Right renal cortex interstitium (tissue), 3 donors: ENCODE measurements at regions not wholly inside any gene's neighbourhood (a gene's known extent, or its start where the extent isn't known, plus 50 kb on each side); places are given as distances from the start of the nearest gene placed in this dataset.
"Not testable (repeated sequence)": the region's sequence is repeated elsewhere in the genome, so short reads cannot be mapped to it uniquely, and the experiment has no call there.

Experiments used
- DNase-seq, 3 donors: peaks; one replicate each; pipeline ENCODE4 v3.0.0-alpha.2; 2013; ENCODE audit warnings: low read depth in 3 of 3, low spot score in 2 of 3

DNA sequence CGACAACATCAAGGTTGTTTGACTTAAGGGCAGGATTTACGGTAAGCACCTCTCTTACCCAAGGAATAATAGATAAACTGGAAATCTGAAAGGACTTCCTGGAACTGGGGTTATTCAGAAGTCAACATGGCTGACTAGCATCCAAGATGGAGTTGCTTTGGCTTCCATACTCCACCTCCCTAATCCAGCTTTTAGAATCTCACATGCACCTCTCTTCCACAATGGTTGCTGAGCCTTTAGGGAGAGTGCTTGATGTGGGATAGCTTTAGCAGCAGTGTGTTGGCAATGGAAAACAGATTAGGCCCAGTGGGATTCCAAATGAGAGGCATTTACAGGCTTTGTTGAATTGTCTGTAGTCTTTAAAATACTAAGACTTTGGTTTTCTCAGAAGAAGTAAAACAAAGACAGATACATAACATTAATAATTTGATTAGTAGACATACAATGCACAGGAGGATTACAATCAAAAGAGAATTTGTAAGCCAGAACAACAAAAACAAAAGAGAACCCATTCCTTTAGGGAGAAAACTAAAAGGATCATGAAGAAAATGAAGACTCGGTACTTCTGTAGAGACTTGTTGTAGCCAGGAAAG, 222.0 kb downstream of the HS3ST3B1 start:
- no peak for DNase-seq

DNA sequence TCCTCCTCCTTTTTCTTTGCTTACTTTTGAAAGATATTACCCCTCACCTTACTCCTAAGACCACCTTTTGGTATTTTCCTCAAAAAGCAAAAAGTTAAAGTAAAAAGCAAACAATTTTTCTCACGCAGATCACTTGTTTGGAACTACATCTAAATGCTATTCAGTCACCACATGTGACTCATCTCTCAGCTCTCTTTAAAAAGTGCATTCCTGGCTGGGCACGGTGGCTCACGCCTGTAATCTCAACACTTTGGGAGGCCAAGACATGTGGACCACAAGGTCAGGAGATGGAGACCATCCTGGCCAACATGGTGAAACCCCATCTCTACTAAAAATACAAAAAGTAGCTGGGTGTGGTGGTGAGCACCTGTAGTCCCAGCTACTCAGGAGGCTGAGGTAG, 218.0 kb downstream of the HS3ST3B1 start:
- DNase-seq = not testable (repeated sequence)

DNA sequence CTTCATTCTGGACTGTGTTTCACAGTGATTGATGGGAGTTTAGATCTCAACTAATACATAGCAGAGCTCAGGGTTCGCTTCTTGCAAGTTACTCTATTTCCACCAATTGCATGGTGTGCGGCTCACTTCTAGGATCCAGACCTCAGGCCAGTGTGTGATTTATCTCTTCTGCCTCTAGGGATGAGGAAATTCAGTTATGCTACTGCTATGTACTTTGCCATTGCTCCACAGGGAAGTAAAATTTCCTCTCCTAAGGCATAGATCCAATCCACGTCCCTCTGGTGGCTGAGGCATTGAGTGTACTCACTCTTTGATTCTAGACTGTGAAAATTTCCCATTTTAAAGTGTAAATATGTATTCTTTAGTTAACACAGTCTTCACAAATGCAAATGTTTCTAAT, 214.1 kb downstream of the HS3ST3B1 start:
- DNase-seq = no peak

DNA sequence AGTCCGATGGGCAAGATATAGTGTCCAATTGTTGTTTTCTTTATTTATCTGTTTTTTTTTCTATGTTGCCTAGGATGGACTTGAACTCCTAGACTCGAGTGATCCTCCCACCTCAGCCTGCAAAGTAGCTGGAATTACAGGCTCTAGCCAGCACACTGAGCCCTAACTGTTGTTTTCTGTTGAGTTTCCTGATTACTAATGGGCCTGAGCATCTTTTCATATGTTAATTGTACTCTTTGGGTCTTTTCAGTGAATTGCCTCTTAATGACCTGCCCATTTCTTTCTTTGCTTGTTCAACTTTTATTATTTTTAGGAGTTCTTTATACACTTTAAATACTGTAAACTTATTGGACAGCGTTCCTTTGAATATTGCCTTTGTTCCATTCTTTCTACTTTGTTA, 213.0 kb downstream of the HS3ST3B1 start:
- DNase-seq = no peak

DNA sequence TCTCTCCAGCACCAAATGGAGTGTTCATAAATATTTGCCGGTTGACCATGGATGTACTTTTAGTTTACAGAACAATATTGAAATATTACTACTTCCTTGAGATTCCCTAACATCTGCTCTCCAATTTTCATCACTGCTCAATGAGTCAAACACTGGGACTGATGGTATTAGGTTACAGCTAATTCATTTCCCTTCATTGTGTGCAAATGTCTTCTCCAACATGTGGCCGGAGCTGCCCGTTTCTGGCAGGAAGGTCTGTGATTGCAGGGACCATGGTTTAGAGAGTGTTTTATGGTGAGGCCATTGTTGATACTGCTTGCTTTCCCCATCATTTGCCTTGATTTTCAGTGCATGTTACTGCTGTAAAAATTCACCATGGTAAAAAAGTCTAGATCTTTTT, 209.3 kb downstream of the HS3ST3B1 start:
- no peak for DNase-seq

DNA sequence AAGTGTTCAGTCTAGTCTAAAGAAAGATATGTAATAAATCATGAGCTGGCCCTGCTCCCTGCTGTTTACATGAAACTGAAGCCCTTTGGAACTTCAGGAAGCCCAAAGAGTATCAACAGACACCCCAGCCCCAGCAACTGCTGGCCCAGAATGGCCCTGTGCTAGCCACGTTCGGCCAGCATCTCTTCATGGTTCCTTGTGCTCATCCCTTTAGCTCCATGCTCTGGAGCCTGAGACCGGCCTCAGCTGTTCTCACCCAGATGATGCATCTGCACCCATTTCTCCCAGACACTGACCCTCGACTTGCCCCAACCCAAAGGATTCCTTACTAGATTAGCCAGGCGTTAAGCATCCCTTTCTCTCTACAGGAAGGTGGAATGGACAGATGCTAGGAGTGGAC, 207.3 kb downstream of the HS3ST3B1 start:
- no peak for DNase-seq

DNA sequence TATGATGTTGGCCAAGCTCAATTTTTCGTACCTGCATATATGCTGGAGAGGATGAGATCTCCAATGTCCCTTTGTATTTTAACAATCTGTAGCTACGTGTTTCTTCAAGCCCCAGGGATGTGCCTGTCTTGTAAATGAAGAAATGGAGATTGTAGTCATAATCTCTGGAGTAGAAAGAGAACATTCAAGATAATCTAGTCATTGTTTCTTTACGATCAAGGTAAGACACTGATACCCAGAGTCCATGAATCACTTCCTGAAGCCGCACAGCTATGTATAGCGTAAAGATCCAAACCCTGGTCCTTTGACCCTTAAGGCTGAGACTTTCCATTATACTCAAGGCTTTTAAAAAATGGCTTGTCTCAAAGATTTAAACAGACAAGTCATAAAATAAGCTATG, 205.5 kb downstream of the HS3ST3B1 start:
- DNase-seq = no peak

DNA sequence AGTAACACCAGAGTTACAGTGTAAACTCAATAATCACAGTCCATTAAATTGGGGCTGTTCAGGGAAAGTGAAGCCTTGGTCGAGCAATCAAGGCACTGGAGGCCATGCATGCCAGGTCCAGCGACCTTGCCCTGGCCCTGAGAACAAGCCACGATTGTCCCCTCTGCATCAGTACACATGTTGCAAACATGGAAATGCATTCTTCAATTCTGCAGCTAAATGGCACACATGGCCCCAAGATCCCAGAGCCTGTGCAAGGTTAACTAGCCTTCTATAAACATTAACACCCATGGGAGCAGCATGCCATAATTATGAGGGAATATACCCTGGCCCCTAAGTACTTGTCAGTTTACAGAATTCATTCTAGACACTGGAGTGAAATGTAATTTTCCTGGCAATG, 204.7 kb downstream of the HS3ST3B1 start:
- no peak for DNase-seq

DNA sequence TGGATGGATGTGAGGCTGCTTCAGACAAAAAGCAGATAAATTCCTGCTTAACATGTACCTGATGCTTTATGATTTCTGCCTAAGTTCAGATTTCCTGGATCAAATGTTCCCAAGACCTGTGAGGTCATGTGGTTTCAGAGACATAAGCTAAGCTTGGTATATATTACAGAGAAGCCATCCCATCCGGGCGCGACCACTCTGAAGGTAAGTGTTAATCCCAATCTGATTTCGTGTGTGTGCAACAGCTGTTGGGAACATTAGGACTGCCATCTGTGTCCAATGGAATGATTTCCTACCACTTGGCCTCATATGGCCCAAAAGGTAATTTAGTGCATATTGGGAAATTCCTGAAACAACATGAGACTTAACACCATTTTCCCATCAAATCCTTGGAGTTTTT, 199.1 kb downstream of the HS3ST3B1 start:
- DNase-seq = no peak

DNA sequence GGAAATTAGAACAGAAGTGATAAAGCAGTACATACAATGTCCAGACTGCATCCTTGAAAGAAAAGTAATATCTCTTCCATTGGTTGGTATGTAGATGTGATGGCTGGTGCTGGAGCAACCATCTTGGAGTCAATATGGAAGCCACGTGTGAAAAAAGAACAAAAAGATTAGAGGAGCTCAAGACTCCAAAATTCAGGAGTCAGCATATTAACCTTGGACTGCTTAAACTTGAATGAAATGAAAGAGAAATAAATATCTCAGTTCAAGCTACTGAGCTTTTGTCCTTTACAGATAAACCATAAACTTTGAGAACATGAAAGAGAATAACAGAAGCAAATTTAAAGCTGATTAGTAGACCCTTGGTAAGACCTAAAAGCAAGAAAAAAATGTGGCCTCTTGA, 197.9 kb downstream of the HS3ST3B1 start:
- no peak for DNase-seq

DNA sequence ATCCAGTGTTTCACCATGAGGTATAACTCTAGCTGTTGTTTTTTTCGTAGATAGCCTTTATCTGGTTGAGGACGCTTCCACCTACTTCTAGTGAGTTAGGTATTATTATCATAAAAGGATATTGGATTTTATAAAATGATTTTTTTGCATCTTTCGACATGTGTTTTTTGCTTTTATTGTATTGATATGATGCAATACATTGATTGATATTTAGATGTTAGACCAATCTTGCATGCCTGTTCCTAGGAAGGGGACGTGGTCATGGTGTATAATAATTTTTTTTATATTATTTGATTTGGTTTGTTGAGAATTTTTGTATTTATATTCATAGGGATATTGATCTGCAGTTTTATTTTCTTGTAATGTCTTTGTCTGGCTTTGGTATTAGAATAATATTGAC, 193.3 kb downstream of the HS3ST3B1 start:
- no peak for DNase-seq

DNA sequence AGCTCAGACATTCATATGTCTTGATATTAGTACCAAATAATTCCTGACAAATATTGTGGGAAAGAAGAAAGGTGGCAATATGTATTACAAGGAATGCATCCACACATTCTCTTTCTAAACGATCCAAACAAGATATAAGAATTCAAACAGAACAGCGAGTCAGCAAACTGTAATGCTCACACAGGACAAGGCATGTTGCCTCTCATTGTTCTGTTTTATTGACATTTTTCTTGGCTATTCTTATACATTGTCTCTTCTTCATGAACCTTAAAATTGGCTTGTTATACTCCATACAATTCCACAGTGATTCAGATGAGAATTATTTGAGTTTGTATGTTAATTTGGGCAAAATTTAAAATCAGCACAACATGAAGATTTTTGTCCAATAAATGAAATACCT, 189.1 kb downstream of the HS3ST3B1 start:
- DNase-seq = no peak

DNA sequence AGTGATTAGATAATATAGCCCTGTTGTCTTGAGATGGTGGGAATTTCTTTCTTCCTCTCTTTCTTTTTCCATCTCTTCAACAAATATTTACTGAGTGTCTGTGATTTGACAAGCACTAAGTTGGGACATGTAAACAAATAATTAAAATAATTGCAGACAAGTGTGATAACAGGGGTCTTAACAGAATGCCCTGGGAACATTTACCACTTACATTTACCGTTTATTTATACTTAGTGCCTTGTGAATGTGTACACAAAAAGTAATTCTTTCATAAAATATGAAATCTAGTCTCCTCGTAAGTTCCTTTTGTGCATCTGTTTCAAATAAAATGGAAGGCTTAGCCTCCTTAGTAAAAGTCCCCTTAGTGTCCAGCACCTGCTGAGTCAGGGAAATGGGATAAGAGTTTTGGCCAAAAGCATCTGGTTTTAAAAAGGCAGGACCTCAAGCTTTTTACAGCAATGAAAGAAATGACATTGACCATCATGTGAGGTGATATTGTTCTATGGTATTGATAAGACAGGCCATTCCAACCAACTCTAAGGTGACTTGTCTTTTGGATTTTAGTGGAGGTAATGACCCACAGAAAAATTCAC, 188.2 kb downstream of the HS3ST3B1 start:
- no peak for DNase-seq

DNA sequence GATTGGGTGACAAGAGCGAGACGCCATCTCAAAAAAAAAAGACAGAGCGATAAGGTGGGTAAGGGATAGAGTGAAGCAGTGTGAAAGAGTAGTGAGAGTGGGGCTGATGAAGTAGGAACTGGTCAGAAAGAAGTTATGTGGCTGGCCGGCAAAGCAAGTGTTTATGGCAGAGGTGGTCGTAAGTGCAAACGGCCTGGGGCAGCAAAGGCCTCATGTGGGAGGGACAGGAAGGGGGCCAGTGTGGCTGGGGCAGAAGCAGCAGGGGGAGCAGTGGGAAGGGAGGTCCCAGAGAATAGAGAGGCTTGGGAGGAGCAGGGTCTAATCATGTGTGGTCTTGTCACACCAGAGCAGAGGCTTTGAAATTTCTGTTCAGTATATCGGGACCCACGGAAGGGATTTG, 186.2 kb downstream of the HS3ST3B1 start:
- DNase-seq = no peak

DNA sequence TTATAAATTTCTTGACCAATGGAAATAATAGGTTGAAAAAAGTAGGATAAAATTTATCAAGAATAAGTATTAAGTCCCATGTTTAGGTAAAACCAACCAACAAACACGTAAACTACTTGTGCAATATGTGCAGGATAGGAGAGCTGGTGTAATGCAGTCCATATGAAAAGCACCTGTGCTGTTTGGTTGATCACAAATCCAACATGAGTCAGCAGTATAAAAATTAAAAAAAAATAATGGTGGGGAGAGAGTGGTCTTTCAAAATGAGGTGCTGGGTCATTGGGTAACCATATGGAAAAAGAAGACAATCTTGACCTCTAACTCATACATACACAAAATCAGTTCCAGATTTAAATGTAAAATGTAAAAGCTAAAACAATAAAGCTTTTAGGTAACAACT, 181.8 kb downstream of the HS3ST3B1 start:
- DNase-seq = no peak

DNA sequence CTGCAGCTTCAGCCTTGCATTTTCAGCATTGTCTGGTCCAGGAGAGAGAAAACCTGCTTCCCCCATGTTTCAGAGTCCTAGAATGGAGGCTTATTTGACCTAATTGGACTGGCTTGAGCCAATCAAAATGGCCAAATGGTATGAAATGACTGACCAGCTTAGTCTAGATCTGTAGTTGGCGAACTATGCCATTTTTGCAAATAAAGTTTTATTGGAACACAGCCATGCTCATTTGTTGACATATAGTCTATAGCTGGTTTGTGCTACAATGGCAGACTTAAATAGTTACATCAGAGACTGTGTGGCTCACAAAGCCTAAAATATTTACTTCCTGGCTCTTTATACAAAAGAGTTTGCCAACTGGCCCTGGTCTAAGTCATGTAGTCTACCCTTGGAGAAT, 180.8 kb downstream of the HS3ST3B1 start:
- DNase-seq = no peak

DNA sequence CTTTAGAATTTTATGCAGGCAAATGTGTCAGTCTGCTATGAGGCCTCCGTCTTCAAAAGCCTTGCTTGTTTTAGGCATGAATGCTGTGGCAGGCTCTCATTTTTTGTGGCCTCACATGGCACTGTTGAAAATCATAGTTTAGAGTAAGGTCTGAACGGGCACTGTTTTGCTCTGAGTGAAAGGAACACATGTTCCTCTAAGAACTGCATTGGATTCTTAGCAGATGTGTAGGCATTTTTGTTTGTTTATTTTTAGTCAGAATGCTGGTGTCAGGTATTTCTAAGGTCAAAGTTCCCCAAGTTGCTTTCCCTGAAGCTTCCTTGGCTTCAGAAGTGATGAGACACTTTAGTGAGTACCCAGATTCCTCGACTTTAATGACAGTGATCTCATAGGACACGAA, 173.7 kb downstream of the HS3ST3B1 start:
- no peak for DNase-seq

DNA sequence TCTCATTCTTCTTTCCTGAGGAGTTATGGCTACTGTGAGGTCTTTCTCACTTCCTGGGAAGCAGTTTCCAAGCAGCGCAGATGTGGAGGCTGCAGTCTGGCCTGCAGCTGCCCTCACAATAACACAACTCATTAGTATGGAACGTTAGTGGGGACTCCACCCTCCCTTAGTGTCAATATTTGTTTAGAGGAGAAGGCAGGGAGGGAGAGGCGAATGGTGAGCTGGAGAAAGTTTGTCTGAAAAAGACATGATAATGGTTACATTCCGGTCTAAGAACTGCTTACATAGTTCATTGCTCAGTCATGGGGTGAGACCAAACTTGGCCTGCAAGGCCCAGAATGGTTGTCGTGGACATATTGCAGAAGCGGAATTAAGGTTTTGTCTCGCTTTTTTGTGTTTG, 170.2 kb downstream of the HS3ST3B1 start:
- DNase-seq = no peak

DNA sequence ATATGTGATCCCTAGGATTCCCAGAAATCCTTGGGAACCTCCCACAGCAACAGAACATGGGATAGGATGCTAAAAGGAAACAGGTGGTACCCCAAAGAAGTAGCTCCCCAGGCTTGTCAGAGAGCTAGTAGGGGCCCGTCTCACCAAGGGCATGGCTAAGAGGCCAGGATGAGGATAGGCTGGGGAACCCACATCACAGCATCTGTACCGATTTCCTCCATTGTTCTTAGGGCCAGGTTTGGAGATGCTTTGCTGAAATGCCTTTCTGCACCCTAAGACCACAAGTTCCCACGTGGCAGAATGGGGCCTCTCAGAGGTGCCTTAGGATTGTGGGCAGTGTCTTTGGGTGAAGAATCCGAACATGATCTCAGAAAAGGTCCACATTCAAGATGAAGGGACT, 169.5 kb downstream of the HS3ST3B1 start:
- no peak for DNase-seq

DNA sequence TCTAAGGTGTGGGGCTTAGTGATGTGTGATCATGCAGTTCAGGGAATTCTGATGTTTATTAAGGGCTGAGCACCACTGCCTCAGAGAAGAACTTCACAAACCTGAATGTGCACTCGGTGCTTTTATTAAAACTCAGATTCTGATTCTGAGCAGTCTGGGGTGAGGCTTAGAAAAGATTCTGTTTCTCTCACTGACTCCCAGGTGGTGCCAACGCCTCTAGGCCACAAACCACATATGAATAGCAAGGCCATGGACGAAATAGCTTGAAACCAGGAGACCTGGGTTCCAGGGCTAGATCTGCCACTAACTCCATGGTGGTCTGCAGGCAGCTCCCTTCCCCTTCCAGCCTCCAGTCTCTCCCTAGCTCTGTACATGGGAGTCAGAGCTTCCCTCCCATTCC, 169.1 kb downstream of the HS3ST3B1 start:
- no peak for DNase-seq

DNA sequence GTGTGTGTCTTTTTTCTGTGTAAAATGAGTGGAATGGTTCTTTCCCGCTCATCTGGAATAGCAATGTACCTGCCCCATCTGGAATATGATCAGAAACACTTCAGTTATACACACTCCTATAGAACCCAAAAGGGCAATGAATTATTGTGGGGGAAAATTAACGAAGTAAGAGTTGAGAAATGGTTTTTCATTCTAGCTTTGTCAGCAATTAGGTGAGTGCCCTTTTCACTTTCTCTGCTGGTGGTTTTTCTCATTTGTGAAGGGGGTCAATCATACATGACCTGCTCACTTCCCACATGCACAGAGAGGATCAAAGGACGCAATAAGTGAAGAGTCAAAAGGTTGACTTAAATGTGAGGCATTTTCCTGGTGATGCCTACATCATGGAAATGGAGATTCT, 168.0 kb downstream of the HS3ST3B1 start:
- no peak for DNase-seq

DNA sequence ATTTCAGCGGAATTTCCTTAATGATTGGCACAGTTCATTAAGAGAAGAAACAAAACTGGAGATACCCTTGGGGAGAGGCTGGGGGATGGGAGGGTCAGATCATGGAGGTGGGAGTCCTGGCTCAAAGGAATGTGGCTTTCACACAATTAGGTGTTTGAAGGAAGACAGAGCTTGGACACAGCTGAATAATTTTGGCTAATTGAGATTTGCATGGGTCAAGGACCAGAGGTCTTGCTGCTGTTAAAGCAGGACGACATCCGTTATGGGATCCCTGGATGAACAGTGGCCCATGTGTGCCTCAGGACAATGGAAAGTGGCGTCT, 160.3 kb downstream of the HS3ST3B1 start:
- peak in 1 of 3 donors; percentile 43 for DNase-seq

DNA sequence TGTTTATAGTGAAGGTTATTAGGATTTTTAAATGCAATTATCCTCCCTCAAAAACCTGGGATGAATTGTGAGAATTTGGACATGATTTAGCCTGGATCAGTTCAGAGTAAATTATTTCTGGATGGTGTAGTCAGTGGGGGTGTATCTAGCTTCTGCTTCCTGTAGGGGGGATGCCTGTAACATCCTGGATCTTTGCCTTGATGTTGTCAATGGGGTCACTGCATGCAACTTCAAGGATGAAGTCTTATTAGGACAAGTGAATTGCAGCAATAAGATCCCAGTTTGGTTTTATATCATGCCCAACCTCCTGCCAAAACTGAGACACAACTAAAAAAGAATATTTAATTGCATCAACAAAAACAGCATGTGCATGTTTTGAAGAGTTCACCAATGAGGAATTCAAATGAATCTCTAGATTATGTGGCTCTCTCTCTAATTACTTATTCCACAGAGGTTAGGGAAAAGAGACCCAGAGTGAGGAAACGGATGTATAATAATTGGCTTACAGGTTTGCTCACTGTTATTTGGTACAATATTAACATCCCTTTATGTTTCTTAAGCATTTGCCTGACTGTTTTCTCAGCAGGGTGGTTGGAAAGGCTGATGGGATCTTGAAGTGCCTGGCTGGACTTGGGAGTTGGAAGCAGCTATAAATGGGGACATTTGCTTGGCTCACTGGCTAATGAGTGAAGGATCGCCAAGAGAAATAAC, 159.8 kb downstream of the HS3ST3B1 start:
- DNase-seq = no peak
